ENCODE measurements at regions not wholly inside any gene's neighbourhood (a gene's known extent, or its start where the extent isn't known, plus 50 kb on each side); places are given as distances from the start of the nearest gene placed in this dataset.
"Not testable (repeated sequence)": the region's sequence is repeated elsewhere in the genome, so short reads cannot be mapped to it uniquely, and the experiment has no call there.

DNA sequence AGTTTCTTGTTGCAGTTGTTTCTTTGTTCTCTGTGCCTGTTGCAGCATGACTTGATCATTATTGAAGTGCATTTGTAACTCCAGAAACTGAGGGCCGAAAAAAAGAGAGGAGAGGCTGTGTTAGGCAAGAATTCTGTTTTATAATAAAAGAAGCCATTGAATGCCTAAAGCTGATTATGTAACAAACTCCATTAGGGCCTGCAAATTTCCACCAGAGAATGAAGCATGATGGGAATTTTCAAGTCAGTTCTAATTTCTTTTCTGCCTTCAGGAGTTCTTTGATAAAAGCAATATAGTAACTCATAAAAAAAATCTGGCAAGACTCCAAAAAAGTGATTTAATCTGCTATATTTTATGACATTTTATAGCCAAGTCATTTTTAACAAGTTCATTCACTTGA, 156.7 kb upstream of the RASSF8 start:
- no peaks in the 10 kb centered on the region for H3K27me3 ChIP-seq
- intact Hi-C loops (cut with DNase I) = no loop called here
- no peaks in the 10 kb centered on the region for H3K36me3 ChIP-seq
- no peak overlapping the region for H3K4me3 ChIP-seq
- no peak for TF ChIP-seq POLR2A (IDR thresholded peaks at IDR 0.05)
- TF ChIP-seq, protein P1, sequence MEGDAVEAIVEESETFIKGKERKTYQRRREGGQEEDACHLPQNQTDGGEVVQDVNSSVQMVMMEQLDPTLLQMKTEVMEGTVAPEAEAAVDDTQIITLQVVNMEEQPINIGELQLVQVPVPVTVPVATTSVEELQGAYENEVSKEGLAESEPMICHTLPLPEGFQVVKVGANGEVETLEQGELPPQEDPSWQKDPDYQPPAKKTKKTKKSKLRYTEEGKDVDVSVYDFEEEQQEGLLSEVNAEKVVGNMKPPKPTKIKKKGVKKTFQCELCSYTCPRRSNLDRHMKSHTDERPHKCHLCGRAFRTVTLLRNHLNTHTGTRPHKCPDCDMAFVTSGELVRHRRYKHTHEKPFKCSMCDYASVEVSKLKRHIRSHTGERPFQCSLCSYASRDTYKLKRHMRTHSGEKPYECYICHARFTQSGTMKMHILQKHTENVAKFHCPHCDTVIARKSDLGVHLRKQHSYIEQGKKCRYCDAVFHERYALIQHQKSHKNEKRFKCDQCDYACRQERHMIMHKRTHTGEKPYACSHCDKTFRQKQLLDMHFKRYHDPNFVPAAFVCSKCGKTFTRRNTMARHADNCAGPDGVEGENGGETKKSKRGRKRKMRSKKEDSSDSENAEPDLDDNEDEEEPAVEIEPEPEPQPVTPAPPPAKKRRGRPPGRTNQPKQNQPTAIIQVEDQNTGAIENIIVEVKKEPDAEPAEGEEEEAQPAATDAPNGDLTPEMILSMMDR (IDR thresholded peaks at IDR 0.05) = no peak
- WGBS, 2 donors = 40% methylated on average over 1 of the region's 1 CpG
- H3K27ac ChIP-seq = no peak overlapping the region
- H3K9me3 ChIP-seq = no peaks in the 10 kb centered on the region
- no peak for DNase-seq
- peaks cover 0 to 15% (median 4%) of the 10 kb centered on the region in 3 donors for H3K4me1 ChIP-seq

DNA sequence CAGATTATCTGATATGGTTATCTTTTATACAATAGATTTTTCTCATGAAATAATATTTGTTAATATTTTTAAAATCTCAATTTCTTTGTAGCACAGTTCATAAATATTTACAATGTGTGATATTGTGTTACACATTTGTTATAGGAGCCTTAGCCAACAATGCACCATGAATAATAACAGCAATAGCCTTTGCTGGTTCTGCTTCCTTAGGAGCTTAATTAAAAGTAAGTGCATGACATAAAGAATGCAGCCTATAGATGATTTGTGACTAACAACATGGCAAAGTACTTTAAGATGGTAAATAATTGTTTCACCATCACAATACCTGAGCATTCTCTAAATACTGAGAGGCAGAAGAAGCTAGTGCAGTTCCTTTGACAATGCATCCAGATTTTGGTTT, 156.3 kb upstream of the RASSF8 start:
- Histone ChIP-seq H3K4me3 (no peak overlapping the region), H3K9me3 (no peaks in the 10 kb centered on the region), H3K36me3 (no peaks in the 10 kb centered on the region), H3K4me1 (peaks cover 0 to 15% (median 4%) of the 10 kb centered on the region in 3 donors), H3K27me3 (no peaks in the 10 kb centered on the region), H3K27ac (no peak overlapping the region)
- TF ChIP-seq, protein P1 (IDR thresholded peaks at IDR 0.05) = no peak
- TF ChIP-seq POLR2A (IDR thresholded peaks at IDR 0.05) = no peak
- intact Hi-C loops (cut with DNase I) = no loop called here
- DNase-seq = no peak

DNA sequence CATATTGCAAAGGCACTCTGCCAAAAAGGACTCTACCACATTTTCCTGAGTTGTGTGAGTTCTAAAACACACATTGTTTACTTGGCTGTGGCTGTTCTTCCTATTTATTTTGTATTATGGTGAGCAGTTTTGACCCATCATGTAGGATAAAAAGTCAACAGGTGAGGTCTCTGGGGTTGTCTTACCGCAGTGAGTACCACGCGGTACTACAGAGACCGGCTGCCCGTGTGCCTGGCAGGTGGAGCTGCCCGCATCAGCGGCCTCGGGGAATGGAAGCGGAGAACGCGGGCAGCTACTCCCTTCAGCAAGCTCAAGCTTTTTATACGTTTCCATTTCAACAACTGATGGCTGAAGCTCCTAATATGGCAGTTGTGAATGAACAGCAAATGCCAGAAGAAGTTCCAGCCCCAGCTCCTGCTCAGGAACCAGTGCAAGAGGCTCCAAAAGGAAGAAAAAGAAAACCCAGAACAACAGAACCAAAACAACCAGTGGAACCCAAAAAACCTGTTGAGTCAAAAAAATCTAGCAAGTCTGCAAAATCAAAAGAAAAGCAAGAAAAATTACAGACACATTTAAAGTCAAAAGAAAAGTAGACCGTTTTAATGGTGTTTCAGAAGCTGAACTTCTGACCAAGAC, 155.3 kb upstream of the RASSF8 start:
- WGBS, 2 donors = 91 to 93% methylated on average over 13 of the region's 13 CpGs
- intact Hi-C loops (cut with DNase I); H3K36me3 ChIP-seq; H3K27ac ChIP-seq; H3K9me3 ChIP-seq; H3K27me3 ChIP-seq; H3K4me3 ChIP-seq; DNase-seq: not testable (repeated sequence)
- peaks cover 0 to 15% (median 4%) of the 10 kb centered on the region in 3 donors for H3K4me1 ChIP-seq

DNA sequence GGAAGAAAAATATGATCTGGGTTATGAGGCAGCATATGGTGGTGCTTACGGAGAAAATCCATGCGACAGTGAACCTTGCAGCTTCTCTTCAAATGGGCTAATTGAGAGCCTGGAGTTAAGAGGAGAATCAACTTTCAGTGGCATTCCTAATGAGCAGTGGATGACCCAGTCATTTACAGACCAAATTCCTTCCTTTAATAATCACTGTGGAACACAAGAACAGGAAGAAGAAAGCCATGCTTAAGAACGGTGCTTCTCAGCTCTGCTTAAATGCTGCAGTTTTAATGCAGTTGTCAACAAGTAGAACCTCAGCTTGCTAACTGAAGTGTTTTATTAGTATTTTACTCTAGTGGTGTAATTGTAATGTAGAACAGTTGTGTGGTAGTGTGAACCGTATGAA, 154.2 kb upstream of the RASSF8 start:
- 62 to 69% methylated on average over 4 of the region's 4 CpGs for WGBS, 2 donors
- H3K4me3 ChIP-seq; H3K36me3 ChIP-seq; intact Hi-C loops (cut with DNase I); DNase-seq; H3K9me3 ChIP-seq; H3K27me3 ChIP-seq; H3K27ac ChIP-seq: not testable (repeated sequence)
- peaks cover 0 to 15% (median 4%) of the 10 kb centered on the region in 3 donors for H3K4me1 ChIP-seq

DNA sequence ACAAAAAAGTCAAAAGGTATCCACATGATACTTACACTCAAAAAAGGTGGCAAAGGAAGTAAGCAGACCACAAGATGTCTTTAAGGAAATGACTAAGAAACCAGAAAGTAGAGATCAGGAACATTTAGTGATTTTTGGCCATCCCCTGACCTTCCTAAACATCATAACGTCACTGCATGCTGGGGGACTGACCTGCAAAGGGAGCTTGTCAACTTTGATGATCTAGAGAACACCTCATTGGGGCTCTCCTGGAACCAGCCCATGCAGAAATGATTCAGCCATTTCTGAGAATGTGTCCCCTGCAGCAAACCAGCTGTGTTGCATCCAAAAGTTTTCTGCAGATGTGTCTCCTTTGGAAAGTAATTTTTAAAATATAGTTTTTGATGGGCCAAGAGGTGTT, 152.2 kb upstream of the RASSF8 start:
- intact Hi-C loops (cut with DNase I) = no loop called here
- no peaks in the 10 kb centered on the region for H3K9me3 ChIP-seq
- H3K27ac ChIP-seq = no peak overlapping the region
- TF ChIP-seq POLR2A (IDR thresholded peaks at IDR 0.05) = no peak
- TF ChIP-seq, protein P1 (IDR thresholded peaks at IDR 0.05) = no peak
- H3K36me3 ChIP-seq = no peaks in the 10 kb centered on the region
- no peaks in the 10 kb centered on the region for H3K27me3 ChIP-seq
- H3K4me3 ChIP-seq = no peak overlapping the region
- H3K4me1 ChIP-seq = peaks cover 0 to 13% (median 4%) of the 10 kb centered on the region in 3 donors
- WGBS, 2 donors = 24 to 25% methylated on average over 1 of the region's 1 CpG
- no peak for DNase-seq

DNA sequence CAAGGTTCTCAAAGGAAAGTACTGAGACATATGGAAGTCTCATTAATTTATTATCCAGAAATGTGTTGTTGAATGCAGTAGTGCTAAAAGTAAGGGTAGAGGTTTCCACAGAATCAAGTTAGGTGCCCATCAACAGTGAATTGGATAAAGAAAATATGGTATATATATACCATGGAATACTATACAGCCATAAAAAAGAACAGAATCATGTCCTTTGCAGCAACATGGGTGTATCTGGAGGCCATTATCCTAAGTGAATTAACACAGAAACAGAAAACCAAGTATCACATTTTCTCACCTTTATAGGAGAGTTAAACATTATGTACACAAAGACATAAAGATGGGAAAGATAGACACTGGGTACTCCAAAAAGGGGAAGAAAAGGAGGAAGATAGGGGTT, 149.9 kb upstream of the RASSF8 start:
- TF ChIP-seq, protein P1 (IDR thresholded peaks at IDR 0.05) = no peak
- TF ChIP-seq POLR2A (IDR thresholded peaks at IDR 0.05) = no peak
- intact Hi-C loops (cut with DNase I) = no loop called here
- Histone ChIP-seq H3K36me3 (no peaks in the 10 kb centered on the region), H3K27me3 (no peaks in the 10 kb centered on the region), H3K4me3 (no peak overlapping the region), H3K9me3 (no peaks in the 10 kb centered on the region), H3K4me1 (no peaks in the 10 kb centered on the region), H3K27ac (no peak overlapping the region)
- DNase-seq = no peak

Measured in esophagus squamous epithelium (tissue), 5 donors.